T47D (cell line): ENCODE measurements at regions not wholly inside any gene's neighbourhood (a gene's known extent, or its start where the extent isn't known, plus 50 kb on each side); places are given as distances from the start of the nearest gene placed in this dataset.

Experiments used
- DNase-seq, 2 experiments: peaks; one replicate each; pipeline versions ENCODE4 v3.0.0 to v3.0.0-alpha.2; 2011 to 2012; ENCODE audit warnings: low read depth in 1 of 2, low spot score in 1 of 2
- JUND ChIP-seq: IDR thresholded peaks from 2 replicates; pipeline ENCODE4 v1.6.1; 2012; ENCODE audit warnings: low read depth
- in situ Hi-C: cut with HindIII; loops from 2 replicates; pipeline ENCODE4 v1.10.0; 2016; ENCODE audit warnings: low sequenced_read_pairs, low pct_unique_long_range_greater_than_20kb

DNA sequence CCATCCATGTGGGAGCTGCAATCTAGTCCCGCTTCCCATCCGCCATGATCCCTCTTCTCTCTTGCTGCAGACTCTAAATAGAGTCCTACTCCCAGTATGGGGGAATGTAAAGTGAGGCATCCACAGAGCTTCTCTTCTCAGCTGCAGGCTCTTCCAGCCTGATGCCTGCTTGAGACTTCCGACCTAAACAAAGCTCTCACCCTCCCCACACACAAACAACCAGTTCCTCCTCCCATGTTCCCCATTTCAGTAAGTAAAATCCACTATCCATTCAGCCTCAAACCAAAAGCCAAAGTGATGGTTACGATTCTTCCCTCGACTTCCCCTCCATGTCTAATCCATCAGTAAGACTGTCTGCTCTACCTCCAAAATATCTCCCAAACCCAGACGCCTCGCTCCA, 108.2 kb upstream of the NFE2L3 start:
- TF ChIP-seq JUND, result no peak
- in situ Hi-C loops, result no loop called here
- no peak for DNase-seq

DNA sequence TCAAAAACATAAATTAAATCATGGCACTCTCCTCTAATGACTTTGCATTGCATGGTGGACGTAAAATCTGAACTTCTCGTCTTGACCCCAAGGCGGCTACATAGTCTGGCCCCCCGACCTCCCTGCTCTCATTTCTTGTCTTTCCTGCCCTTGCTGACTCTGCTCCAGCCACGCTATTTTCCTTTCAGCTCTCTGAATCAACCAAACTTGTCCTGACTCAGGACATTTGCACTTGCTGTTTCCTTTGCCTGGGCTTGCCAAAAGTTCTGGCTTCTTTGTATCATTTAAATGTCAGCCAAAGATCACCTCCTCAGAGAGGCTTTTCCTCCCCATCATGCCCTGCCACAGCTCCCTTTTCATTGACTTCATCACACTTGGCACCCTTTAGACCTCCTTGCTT, 107.7 kb upstream of the NFE2L3 start:
- DNase-seq, result no peak
- no peak for TF ChIP-seq JUND
- in situ Hi-C loops, result no loop called here

DNA sequence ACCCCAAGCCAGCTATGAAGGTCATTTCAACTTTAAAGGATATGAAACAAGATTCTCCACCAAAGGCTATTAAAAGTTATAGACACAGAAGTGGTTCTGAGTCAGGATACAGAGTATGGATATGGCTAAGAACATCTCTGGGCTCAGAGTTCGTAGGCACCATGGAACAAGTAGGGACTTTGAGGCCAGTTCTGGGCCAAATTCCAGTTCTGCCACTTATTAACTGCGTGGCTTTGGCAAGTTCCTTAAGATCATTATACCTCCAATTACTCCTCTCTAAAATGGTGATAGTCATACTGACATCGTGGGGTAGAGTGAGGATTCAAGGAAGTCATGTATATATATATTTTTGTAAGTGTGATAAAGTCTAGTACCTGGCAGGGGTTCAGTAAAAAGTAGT, 105.8 kb upstream of the NFE2L3 start:
- TF ChIP-seq JUND, result no peak
- in situ Hi-C loops, result no loop called here
- no peak for DNase-seq

DNA sequence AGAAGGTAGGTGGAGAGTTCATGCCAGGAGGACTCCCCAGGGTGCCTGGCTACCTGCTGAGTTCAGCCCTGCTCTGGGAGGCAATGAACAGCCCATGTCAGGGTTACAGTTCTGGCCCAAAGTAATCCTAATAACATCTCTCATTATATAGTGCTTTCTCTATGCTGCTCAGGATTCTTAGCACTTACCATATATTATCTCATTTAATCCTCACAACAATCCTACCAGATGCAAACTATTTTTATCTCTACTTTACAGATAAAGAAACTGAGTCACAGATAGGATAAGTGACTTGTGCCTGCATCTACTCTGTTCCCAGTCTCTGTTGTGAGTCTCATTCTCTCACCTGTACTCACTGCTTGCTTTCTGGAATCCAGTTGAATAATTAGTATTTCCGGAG, 105.1 kb upstream of the NFE2L3 start:
- DNase-seq, result no peak
- no peak for TF ChIP-seq JUND
- in situ Hi-C loops, result no loop called here

DNA sequence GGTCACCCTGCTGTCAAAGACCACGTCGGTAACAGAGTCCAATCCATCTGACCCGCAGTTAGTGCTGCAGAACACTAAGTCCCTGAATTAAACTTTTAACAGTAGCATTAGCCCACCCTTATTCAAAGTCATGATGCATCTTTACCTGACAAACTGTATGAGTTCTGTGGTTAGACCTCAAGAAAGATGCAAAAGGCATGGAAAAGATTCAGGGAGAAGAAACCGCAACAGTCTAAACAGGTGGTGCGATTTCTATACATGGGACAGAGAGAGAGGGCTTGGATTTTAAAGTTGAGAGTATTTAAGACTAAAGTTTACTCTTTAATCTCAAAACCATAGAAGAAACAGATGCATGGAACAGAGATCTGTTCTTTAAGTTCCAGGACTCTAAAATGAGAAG, 103.3 kb upstream of the NFE2L3 start:
- in situ Hi-C loops, result no loop called here
- TF ChIP-seq JUND, result no peak
- no peak for DNase-seq

DNA sequence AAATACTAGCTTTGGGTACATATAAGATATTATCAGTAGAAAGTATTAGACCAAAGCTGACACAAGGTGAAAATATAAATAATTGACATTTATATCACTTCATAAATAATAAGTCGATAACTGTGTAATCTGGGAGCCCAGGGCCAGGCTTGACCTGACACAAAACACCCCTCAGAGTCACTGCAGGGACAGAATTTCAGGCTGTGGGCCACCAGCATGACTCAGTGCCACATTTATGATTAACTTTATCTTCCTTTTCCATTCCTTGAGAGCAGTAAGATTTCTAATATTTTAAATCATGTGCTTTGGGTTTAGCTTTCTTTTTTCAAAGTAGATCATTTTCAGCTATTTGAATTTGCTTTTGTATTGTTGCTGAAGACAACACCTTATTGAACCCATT, 102.9 kb upstream of the NFE2L3 start:
- no peak for TF ChIP-seq JUND
- DNase-seq, result no peak
- in situ Hi-C loops, result no loop called here

DNA sequence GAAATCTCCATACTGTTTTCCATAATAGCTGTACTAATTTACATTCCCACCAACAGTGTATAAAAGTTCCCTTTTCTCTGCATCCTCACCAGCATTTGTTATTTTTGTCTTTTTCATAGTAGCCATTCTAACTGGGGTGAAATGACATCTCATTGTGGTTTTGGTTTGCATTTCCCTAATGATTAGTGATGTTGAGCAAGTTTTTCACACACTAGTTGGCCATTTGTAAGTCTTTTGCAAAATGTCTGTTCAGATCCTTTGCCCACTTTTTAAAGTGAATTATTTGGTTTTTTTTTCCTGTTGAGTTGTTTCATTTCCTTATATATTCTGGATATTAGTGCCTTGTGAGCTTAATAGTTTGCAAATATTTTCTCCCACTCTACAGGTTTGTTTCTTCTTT, 101.0 kb upstream of the NFE2L3 start:
- no peak for TF ChIP-seq JUND
- no peak for DNase-seq
- in situ Hi-C loops, result no loop called here

DNA sequence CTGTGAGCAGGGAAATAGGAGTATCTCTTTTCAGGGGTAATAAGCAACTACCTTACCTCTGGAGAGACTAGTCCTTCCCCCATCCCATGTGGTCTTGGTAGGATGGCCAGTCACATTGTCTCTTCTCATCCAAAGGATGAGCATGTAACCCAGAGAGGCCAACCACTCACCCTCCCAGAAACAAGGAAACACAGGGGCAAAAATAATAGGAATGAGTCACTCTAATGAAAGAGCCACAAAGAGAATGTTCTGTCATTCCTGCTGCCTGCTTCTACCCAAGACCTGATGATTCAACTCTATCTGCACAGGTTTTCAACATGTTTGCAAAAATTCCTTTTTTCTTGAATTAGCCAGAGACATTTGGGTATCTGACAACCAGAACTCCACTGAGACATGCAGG, 99.3 kb upstream of the NFE2L3 start:
- DNase-seq, result no peak
- no peak for TF ChIP-seq JUND
- in situ Hi-C loops, result no loop called here

DNA sequence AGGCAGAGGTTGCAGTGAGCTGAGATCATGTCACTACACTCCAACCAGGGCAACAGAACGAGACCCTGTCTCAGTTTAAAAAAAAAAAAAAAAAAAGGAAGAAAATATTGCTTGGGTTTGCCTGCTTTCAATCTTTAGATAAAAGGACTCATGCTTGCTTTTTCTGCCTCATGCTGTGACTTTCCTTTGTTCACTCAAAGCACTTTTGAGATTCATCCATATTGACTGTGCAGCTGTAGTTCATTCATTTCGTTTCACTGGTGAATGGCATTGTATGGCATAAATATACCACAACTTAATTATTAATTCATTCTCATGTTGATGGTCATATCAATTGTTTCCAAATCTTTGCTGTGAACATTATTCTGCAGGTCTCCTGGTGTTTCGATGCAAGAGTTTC, 97.6 kb upstream of the NFE2L3 start:
- in situ Hi-C loops, result no loop called here
- TF ChIP-seq JUND, result no peak

DNA sequence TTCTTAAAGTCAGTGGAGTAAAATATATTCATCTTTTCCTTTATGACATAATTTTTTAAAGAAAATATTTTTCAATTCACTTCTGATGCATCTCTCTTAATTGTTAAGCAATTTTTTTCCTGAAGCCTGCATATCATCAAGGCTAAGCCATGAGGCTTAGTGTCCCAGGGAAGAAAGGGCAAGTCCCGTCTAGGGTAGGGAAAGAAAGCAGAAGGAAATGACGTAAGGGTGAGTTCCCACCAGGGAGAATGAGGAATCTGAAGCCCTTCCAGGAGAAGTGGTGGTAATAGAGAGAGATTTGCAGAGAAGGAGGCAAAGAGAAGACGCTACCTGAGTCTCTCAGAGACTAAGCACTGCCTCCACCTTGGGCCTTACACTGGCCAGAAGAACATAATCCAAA, 96.8 kb upstream of the NFE2L3 start:
- TF ChIP-seq JUND, result no peak
- no peak for DNase-seq
- in situ Hi-C loops, result no loop called here

More for the DNA sequence above, 97.6 kb upstream of the NFE2L3 start:
- no peak for DNase-seq

DNA sequence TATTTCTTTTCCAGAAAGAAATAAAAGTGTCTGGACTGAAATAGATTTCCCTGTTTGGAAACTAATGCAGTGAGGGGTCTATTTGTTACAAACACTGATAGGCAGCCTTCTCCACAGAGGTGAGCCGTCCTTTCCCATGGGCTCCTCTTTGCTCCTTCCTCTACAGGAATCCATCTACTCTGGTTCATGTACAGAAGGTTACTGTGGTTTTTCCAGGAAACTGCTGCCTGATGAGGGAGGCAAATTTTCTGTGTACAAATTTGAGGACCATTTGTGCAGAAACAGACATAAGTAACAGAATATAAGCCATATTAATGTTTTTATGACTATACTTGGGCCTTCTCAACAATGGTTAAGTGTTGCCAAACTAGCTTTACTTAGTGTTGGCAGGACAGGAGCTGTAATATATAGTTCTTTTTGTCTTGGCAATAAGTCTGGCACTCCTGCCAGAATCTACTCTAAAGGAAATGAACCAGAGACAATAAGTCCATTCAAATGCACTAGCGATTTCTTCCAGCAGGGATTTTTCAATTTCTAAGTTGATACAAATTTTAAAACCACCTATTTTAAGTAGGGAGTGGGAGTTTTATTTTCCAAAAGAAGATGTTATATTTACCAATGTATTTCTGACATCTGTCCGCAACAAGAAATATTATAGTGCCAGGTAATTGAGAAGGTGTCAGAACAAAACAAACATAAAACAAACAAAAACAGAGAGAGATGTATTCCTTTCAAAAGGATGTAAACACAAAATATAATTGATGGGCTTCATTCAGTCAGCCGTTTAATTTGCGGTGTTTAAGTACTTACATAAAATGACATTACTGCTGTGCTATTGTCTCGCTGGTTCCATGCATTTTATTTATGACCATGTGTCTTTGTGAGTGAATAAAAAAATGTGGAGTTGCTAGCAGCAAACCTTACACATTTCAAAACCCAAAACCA, 91.0 kb upstream of the NFE2L3 start:
- no peak for DNase-seq
- no peak for TF ChIP-seq JUND
- in situ Hi-C loops, result no loop called here

DNA sequence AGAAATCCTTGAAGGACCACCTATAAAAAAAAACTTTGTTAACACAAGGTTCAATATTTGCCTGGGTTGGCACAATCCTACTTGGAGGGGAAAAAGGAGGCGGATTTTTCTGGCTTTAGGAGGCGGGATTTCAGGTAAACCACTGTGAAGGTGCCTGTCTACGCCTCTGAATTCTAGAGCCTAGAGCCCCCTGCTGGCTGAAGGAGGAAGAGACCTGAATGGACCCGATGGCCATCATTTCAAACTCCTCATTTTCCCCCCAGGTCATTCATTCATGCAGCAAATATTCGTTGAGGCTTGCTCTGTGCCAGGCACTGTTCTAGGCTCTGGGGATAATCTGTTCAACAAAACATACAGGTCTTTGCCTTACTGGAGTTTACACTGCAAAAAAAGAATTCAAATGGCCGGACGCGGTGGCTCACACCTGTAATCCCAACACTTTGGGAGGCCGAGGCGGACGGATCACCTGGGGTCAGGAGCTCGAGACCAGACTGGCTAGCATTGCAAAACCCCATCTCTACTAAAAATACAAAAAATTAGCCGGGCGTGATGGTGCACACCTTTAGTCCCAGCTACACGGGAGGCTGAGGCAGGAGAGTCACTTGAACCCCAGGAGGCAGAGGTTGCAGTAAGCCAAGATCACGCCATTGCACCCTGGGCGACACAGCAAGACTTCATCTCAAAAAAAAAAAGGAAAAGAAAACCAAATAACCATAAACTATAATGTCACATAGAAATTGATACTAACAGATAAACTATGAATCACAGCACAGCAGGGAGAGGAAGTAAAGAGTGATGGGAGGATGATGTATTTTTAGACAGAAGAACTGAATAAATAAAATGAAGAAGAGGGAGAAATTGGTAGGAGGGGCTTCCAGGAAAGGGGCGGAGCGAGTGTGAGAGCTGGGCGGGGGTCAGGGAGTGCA, 90.1 kb upstream of the NFE2L3 start:
- in situ Hi-C loops, result no loop called here
- DNase-seq, result peak; percentile 77 to 90
- TF ChIP-seq JUND, result no peak

DNA sequence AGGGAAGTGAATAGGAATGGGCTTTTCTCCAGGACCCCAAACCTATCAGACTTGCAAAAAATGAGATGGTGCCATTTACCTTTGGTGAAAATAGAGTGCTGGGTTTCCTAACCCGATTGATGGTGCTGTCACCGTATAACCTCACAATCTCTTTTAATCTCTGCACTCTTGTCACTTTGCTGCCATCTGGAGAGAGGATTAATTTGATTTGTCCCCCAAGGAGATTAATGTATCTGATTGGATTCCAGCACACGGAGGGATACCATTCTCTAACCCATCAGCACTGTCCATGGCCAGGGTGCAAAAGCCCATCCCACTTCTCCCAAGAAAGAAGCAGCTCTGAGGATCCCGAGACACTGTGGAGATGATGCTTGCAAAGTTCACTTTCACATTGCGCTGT, 86.3 kb upstream of the NFE2L3 start:
- in situ Hi-C loops, result no loop called here
- TF ChIP-seq JUND, result no peak
- no peak for DNase-seq

DNA sequence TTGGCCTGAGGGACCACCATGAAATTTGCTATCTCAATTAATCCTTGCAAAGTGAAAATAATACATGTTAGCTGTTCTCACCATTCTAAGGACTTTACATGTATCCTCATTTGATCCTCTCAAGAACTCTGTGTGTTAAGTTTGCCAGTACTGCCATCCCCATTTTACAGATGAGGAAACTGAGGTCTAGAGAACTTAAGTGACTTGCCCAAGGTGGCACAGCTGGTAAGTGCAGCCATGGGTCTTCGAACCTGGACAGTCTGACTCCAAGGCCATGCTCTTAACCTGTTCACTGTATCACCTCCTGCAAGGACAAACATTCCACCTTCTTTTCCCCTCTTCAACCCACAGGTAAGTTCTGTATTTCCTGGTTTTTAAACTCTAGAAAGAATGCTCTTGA, 85.3 kb upstream of the NFE2L3 start:
- TF ChIP-seq JUND, result no peak
- DNase-seq, result no peak
- in situ Hi-C loops, result no loop called here
